ENCODE measurements at regions not wholly inside any gene's neighbourhood (a gene's known extent, or its start where the extent isn't known, plus 50 kb on each side); places are given as distances from the start of the nearest gene placed in this dataset.

- no CpG with 5 or more reads among the region's 1 CpG for WGBS (ENCODE audit: extremely low coverage, insufficient read length, low lambda C conversion rate)
- no peak overlapping the region for H2BK120ac ChIP-seq (ENCODE audit: low read depth, low read length, poor library complexity, severe bottlenecking)
- H3K4me3 Mint-ChIP-seq, result no peak overlapping the region
- H3T11ph ChIP-seq (ENCODE audit: low read length), result no peak overlapping the region
- H3K23ac ChIP-seq (ENCODE audit: insufficient read length, low read depth, low read length), result no peak overlapping the region
- H4K8ac ChIP-seq (replicated peaks; ENCODE audit: insufficient read length, low read depth, low read length), result no peak overlapping the region
- H3K23me2 ChIP-seq (ENCODE audit: insufficient read length, low read depth, low read length, poor library complexity, severe bottlenecking), result no peaks in the 10 kb centered on the region
- H3K18ac ChIP-seq (ENCODE audit: insufficient read length, low read depth, low read length), result no peak overlapping the region
- H2BK15ac ChIP-seq (ENCODE audit: low read depth, low read length), result no peak overlapping the region
- no peaks in the 10 kb centered on the region for H3K79me1 ChIP-seq (ENCODE audit: insufficient read depth, low read depth, low read length, poor library complexity, severe bottlenecking)
- no peaks in the 10 kb centered on the region for H3K79me2 ChIP-seq (ENCODE audit: insufficient read depth, low read length)
- no peak overlapping the region for H3K4ac ChIP-seq (ENCODE audit: low read depth, low read length)
- DNase-seq, result no peak
- H3K27me3 ChIP-seq (ENCODE audit: insufficient read depth, low read length), result no peaks in the 10 kb centered on the region
- no peak overlapping the region for H2BK20ac ChIP-seq (ENCODE audit: low read depth, low read length, poor library complexity, severe bottlenecking)
- H2BK12ac ChIP-seq (ENCODE audit: insufficient read length, low read depth, low read length), result no peak overlapping the region
- H3K36me3 Mint-ChIP-seq (ENCODE audit: insufficient read depth in 1 of 3, low read depth in 3 of 3), result no peaks in the 10 kb centered on the region
- TF ChIP-seq CTCF (conservative IDR thresholded peaks at IDR 0.05), result no peak
- no peak overlapping the region for H3K9ac ChIP-seq (ENCODE audit: extremely low read depth, insufficient read length, low read length)
- H4K5ac ChIP-seq (ENCODE audit: insufficient read length, low read depth, low read length), result no peak overlapping the region
- peaks cover 3% of the 10 kb centered on the region for H3K27me3 Mint-ChIP-seq (ENCODE audit: low read depth)
- no peaks in the 10 kb centered on the region for H3K4me1 Mint-ChIP-seq
- H3K4me2 ChIP-seq (ENCODE audit: insufficient read depth, insufficient read length, low read length), result no peak overlapping the region
- H4K91ac ChIP-seq (ENCODE audit: insufficient read length, low read depth, low read length), result no peak overlapping the region
- no peaks in the 10 kb centered on the region for H3K4me1 ChIP-seq (ENCODE audit: insufficient read depth, low read length)
- H3K27ac Mint-ChIP-seq, result no peak overlapping the region
- no peak overlapping the region for H2AK5ac ChIP-seq (ENCODE audit: insufficient read length, low read length)
- H2BK5ac ChIP-seq (ENCODE audit: insufficient read length, low read length), result no peak overlapping the region
- no peak overlapping the region for H3K56ac ChIP-seq (ENCODE audit: insufficient read length, low read depth, low read length)
- H4K20me1 ChIP-seq (ENCODE audit: control insufficient read depth, insufficient read depth, insufficient read length), result no peaks in the 10 kb centered on the region
- no peak overlapping the region for H3K14ac ChIP-seq (ENCODE audit: insufficient read depth, low read length)
- no peak overlapping the region for H3K27ac ChIP-seq (ENCODE audit: insufficient read length, low read depth, low read length)
- H3K9me3 Mint-ChIP-seq, result no peaks in the 10 kb centered on the region
- no peak overlapping the region for H2AFZ ChIP-seq (ENCODE audit: low read length)
- H3K9me3 ChIP-seq (ENCODE audit: control insufficient read depth, low read depth, low read length), result no peaks in the 10 kb centered on the region
These were observed 123.4 kb downstream of the SEC61B start for GRCh38 chr9:99345451-99345850.
